Calu3 (cell line): ENCODE measurements at regions not wholly inside any gene's neighbourhood (a gene's known extent, or its start where the extent isn't known, plus 50 kb on each side); places are given as distances from the start of the nearest gene placed in this dataset.

Source experiments
- BruUV-seq: library from RNA; stranded (reverse); fragments of 400-500 nt; replicated peaks from 2 replicates; lab custom pipeline; 2021; lab: Mats Ljungman, UMichigan
- CTCF ChIA-PET: fragments of 300-600 bp; sonication (Branson Sonifier 250); formaldehyde crosslinking; loops from one replicate; lab custom pipeline; 2022; ENCODE audit warnings: antibody characterized with exemption; lab: Charles Lee
- DNase-seq: peaks from one replicate; pipeline ENCODE4 v3.0.0; 2022
- H3K27ac Mint-ChIP-seq: one replicate; pipeline ENCODE4 v1.8.0; 2022; ENCODE audit warnings: mixed read lengths; ENCODE audit not compliant: unreplicated experiment
- H3K27me3 Mint-ChIP-seq: one replicate; pipeline ENCODE4 v1.8.0; 2022; ENCODE audit warnings: mixed read lengths; ENCODE audit not compliant: unreplicated experiment
- H3K36me3 Mint-ChIP-seq: one replicate; pipeline ENCODE4 v1.8.0; 2022; ENCODE audit warnings: mild to moderate bottlenecking, moderate library complexity, mixed read lengths; ENCODE audit not compliant: insufficient read depth, unreplicated experiment
- H3K4me1 Mint-ChIP-seq: one replicate; pipeline ENCODE4 v1.8.0; 2022; ENCODE audit warnings: mild to moderate bottlenecking, low read depth, mixed read lengths; ENCODE audit not compliant: unreplicated experiment
- H3K4me3 Mint-ChIP-seq: one replicate; pipeline ENCODE4 v1.8.0; 2022; ENCODE audit warnings: mild to moderate bottlenecking, low read depth, moderate library complexity, mixed read lengths; ENCODE audit not compliant: unreplicated experiment
- H3K9me3 Mint-ChIP-seq: one replicate; pipeline ENCODE4 v1.8.0; 2022; ENCODE audit warnings: low read depth, mixed read lengths; ENCODE audit not compliant: unreplicated experiment
- CTCF ChIP-seq: fragments of 200-600 bp; IDR thresholded peaks from one replicate; pipeline ENCODE4 v1.8.0; 2022; ENCODE audit warnings: antibody characterized with exemption; ENCODE audit not compliant: unreplicated experiment
- intact Hi-C: fragments of 100-400 bp; cut with micrococcal nuclease; formaldehyde crosslinking; loops from one replicate; pipeline ENCODE4 v1.10.0; 2022; ENCODE audit not compliant: unreplicated experiment

GRCh38 chr10:33817605-33818004 lies 483.1 kb upstream of the NRP1 start:
- Mint-ChIP-seq H3K27ac (no peak overlapping the region), H3K27me3 (no peaks in the 10 kb centered on the region), H3K36me3 (no peaks in the 10 kb centered on the region), H3K4me3 (no peak overlapping the region), H3K4me1 (no peaks in the 10 kb centered on the region), H3K9me3 (no peaks in the 10 kb centered on the region)
- no TSS peak for BruUV-seq
- TF ChIP-seq CTCF = no peak
- no peak for DNase-seq
- CTCF ChIA-PET = no interaction called here
- intact Hi-C loops = no loop called here

DNA sequence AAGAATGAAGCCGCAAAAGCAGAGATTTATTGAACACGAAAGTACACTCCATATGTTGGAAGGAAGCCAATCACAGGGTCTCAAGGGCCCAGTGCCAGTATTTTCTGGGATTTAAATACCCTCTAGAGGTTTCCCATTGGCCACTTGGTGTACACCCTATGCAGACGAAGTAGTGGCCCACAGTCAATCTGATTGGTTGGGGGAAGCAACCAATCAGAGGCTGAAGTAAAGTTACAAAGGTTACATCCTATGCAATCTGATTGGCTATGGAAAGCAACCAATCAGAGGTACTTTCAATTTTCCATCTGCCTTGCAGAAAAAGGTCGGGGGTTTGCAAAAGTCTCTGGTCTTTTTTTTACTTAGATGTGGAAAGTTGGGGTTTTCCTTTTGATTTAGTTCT lies 481.3 kb upstream of the NRP1 start:
- Mint-ChIP-seq H3K4me1 (no peaks in the 10 kb centered on the region), H3K4me3 (no peak overlapping the region), H3K9me3 (no peaks in the 10 kb centered on the region), H3K36me3 (no peaks in the 10 kb centered on the region), H3K27ac (no peak overlapping the region), H3K27me3 (no peaks in the 10 kb centered on the region)
- CTCF ChIA-PET = no interaction called here
- DNase-seq = no peak
- BruUV-seq = no TSS peak
- no peak for TF ChIP-seq CTCF
- intact Hi-C loops = no loop called here

GRCh38 chr10:33813871-33814270 lies 479.4 kb upstream of the NRP1 start:
- Mint-ChIP-seq H3K27ac (no peak overlapping the region), H3K9me3 (no peaks in the 10 kb centered on the region), H3K4me3 (no peak overlapping the region), H3K4me1 (no peaks in the 10 kb centered on the region), H3K27me3 (no peaks in the 10 kb centered on the region), H3K36me3 (no peaks in the 10 kb centered on the region)
- no peak for DNase-seq
- CTCF ChIA-PET = no interaction called here
- BruUV-seq = no TSS peak
- no peak for TF ChIP-seq CTCF
- intact Hi-C loops = no loop called here

- Mint-ChIP-seq H3K9me3 (no peaks in the 10 kb centered on the region), H3K36me3 (no peaks in the 10 kb centered on the region), H3K27ac (no peak overlapping the region), H3K4me3 (no peak overlapping the region), H3K27me3 (no peaks in the 10 kb centered on the region), H3K4me1 (no peaks in the 10 kb centered on the region)
- TF ChIP-seq CTCF = no peak
- BruUV-seq = no TSS peak
- DNase-seq = no peak
- intact Hi-C loops = no loop called here
- CTCF ChIA-PET = no interaction called here
Measured at GRCh38 chr10:33813415-33813814, 478.9 kb upstream of the NRP1 start.
